ENCODE measurements at regions not wholly inside any gene's neighbourhood (a gene's known extent, or its start where the extent isn't known, plus 50 kb on each side); places are given as distances from the start of the nearest gene placed in this dataset.

- TF ChIP-seq POLR2A (IDR thresholded peaks at IDR 0.05; ENCODE audit: low read depth, low read length) (no peak), TAF1 (IDR thresholded peaks at IDR 0.05; ENCODE audit: low read depth, low read length) (no peak), POLR2AphosphoS5 (IDR thresholded peaks at IDR 0.05; ENCODE audit: low read depth, low read length) (no peak), SPI1 (IDR thresholded peaks at IDR 0.05; ENCODE audit: low read depth, low read length) (no peak)
These were observed 56.1 kb upstream of the ACSF3 start for GRCh38 chr16:89037261-89038152.

Measured in GM12891 (cell line).